Prostate gland (tissue), 2 donors: ENCODE measurements at regions not wholly inside any gene's neighbourhood (a gene's known extent, or its start where the extent isn't known, plus 50 kb on each side); places are given as distances from the start of the nearest gene placed in this dataset.

Source experiments
- POLR2A ChIP-seq: fragments of 450-650 bp; IDR thresholded peaks from one replicate; pipeline ENCODE4 v1.6.1; 2016; ENCODE audit warnings: antibody characterized with exemption, mild to moderate bottlenecking
- POLR2AphosphoS5 ChIP-seq: sonication (generic); formaldehyde crosslinking; IDR thresholded peaks from one replicate; pipeline ENCODE4 v1.6.1; 2017; ENCODE audit warnings: antibody characterized with exemption
- TF ChIP-seq, protein P1 (sequence below), 4 experiments: fragments of 200-600 bp in 2 of 4; fragments of 450-650 bp in 2 of 4; sonication (generic) in 2 of 4; IDR thresholded peaks; 1 replicate in 3 of 4; 2 replicates in 1 of 4; pipeline ENCODE4 v1.5.1; 2016 to 2019; ENCODE audit warnings: antibody characterized with exemption in 4 of 4, mild to moderate bottlenecking in 2 of 4, moderate library complexity in 2 of 4

- TF ChIP-seq POLR2AphosphoS5: no peak
- TF ChIP-seq, protein P1, sequence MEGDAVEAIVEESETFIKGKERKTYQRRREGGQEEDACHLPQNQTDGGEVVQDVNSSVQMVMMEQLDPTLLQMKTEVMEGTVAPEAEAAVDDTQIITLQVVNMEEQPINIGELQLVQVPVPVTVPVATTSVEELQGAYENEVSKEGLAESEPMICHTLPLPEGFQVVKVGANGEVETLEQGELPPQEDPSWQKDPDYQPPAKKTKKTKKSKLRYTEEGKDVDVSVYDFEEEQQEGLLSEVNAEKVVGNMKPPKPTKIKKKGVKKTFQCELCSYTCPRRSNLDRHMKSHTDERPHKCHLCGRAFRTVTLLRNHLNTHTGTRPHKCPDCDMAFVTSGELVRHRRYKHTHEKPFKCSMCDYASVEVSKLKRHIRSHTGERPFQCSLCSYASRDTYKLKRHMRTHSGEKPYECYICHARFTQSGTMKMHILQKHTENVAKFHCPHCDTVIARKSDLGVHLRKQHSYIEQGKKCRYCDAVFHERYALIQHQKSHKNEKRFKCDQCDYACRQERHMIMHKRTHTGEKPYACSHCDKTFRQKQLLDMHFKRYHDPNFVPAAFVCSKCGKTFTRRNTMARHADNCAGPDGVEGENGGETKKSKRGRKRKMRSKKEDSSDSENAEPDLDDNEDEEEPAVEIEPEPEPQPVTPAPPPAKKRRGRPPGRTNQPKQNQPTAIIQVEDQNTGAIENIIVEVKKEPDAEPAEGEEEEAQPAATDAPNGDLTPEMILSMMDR (IDR thresholded peaks at IDR 0.05): no peak
- no peak for TF ChIP-seq POLR2A
Observed at GRCh38 chr2:194915485-194915884, 741.5 kb upstream of the SLC39A10 start.
